Heart left ventricle (tissue), 13 donors: ENCODE measurements at regions not wholly inside any gene's neighbourhood (a gene's known extent, or its start where the extent isn't known, plus 50 kb on each side); places are given as distances from the start of the nearest gene placed in this dataset.
"Not testable (repeated sequence)": the region's sequence is repeated elsewhere in the genome, so short reads cannot be mapped to it uniquely, and the experiment has no call there.

ENCODE experiments used
- POLR2A ChIP-seq, 2 donors: fragments of 450-650 bp; IDR thresholded peaks; one replicate each; pipeline ENCODE4 v1.6.1; 2017; ENCODE audit warnings: antibody characterized with exemption in 2 of 2, mild to moderate bottlenecking in 2 of 2, moderate library complexity in 2 of 2
- TF ChIP-seq, protein P1 (sequence below), 12 donors: fragments of 200-600 bp; sonication (generic) in 4 of 12; IDR thresholded peaks; one replicate each; pipeline versions ENCODE4 v1.5.0 to v1.8.0; 2018 to 2022; ENCODE audit warnings: antibody characterized with exemption in 12 of 12, mild to moderate bottlenecking in 5 of 12
- donor health status: ischemic (EF 13 %, LVEDD 7.1; RV severe dilation, severe dysfunction).
- donor health status: DM: no; HTN: yes; CAD: no.
- donor health status: DM: no; HTN: no; CAD: no.
- donor health status: ischemic (EF 25% LVEDD 6.9; RV normal size, moderate dysfunction).
- donor health status: ischemic (EF 25% LVEDD 5.7; RV mildly dilated, moderate dysfunction).
- donor health status: ischemic (EF 35%, LVEDD 5.7; RV mildly dilated, moderate dysfunction).
- donor health status: nonischemic (EF 11% LVEDD 7.7; RV severe dilation, severe dysfunction).
- donor health status: DM: yes; HTN: yes; CAD: no.
- donor health status: PGD.
- donor health status: ischemic (EF 29% LVEDD 5.4; RV normal size, mild dysfunction).
- donor health status: nonischemic (EF 23%, LVEDD 6.1; RV moderate dilation, normal function).

GRCh38 chr2:87521489-87521888 is 226.4 kb upstream of the PLGLB2 start:
- TF ChIP-seq, protein P1, sequence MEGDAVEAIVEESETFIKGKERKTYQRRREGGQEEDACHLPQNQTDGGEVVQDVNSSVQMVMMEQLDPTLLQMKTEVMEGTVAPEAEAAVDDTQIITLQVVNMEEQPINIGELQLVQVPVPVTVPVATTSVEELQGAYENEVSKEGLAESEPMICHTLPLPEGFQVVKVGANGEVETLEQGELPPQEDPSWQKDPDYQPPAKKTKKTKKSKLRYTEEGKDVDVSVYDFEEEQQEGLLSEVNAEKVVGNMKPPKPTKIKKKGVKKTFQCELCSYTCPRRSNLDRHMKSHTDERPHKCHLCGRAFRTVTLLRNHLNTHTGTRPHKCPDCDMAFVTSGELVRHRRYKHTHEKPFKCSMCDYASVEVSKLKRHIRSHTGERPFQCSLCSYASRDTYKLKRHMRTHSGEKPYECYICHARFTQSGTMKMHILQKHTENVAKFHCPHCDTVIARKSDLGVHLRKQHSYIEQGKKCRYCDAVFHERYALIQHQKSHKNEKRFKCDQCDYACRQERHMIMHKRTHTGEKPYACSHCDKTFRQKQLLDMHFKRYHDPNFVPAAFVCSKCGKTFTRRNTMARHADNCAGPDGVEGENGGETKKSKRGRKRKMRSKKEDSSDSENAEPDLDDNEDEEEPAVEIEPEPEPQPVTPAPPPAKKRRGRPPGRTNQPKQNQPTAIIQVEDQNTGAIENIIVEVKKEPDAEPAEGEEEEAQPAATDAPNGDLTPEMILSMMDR (IDR thresholded peaks at IDR 0.05), result not testable (repeated sequence)
- not testable (repeated sequence) for TF ChIP-seq POLR2A (IDR thresholded peaks at IDR 0.05)
